SU-DHL-6 (cell line): ENCODE measurements at regions not wholly inside any gene's neighbourhood (a gene's known extent, or its start where the extent isn't known, plus 50 kb on each side); places are given as distances from the start of the nearest gene placed in this dataset.

Source experiments
- H2AFZ ChIP-seq: fragments of 200-600 bp; sonication (generic); 2 replicates; pipeline ENCODE4 v1.6.1; 2014; ENCODE audit warnings: low read depth, mild to moderate bottlenecking, moderate library complexity, mixed read lengths, antibody characterized with exemption, low read length; ENCODE audit not compliant: severe bottlenecking
- H3F3A ChIP-seq: fragments of 200-600 bp; shearing (Covaris generic); 2 replicates; pipeline ENCODE4 v1.6.0; 2016; ENCODE audit warnings: antibody characterized with exemption, mild to moderate bottlenecking; ENCODE audit not compliant: insufficient read depth
- H3K27ac ChIP-seq: fragments of 200-600 bp; sonication (generic); 2 replicates; pipeline ENCODE4 v1.5.1; 2016; ENCODE audit warnings: low read depth, mild to moderate bottlenecking, low read length, moderate library complexity, mixed read lengths
- H3K27me3 ChIP-seq: fragments of 200-600 bp; sonication (generic), shearing (Covaris generic); 2 replicates; pipeline ENCODE4 v1.6.0; 2014; ENCODE audit warnings: mild to moderate bottlenecking, low read length
- H3K36me3 ChIP-seq: fragments of 200-600 bp; sonication (generic); 2 replicates; pipeline ENCODE4 v1.6.1; 2014; ENCODE audit warnings: mild to moderate bottlenecking, low read length, mixed read lengths
- H3K4me2 ChIP-seq: fragments of 300-600, 200-600 bp; shearing (Covaris generic), sonication (generic); 2 replicates; pipeline ENCODE4 v1.6.0; 2014; ENCODE audit warnings: low read length, low read depth, mild to moderate bottlenecking; ENCODE audit not compliant: poor library complexity, severe bottlenecking
- H3K4me3 ChIP-seq: fragments of 200-600 bp; sonication (generic); 2 replicates; pipeline ENCODE4 v1.5.1; 2014; ENCODE audit warnings: antibody characterized with exemption, low read length, mild to moderate bottlenecking, mixed read lengths; ENCODE audit not compliant: insufficient read depth, poor library complexity, severe bottlenecking
- H3K79me2 ChIP-seq: fragments of 200-600 bp; sonication (generic); 2 replicates; pipeline ENCODE4 v1.6.1; 2014; ENCODE audit warnings: mild to moderate bottlenecking, low read length, moderate library complexity; ENCODE audit not compliant: insufficient read depth
- H3K9ac ChIP-seq: fragments of 200-600 bp; sonication (generic); 2 replicates; pipeline ENCODE4 v1.7.0; 2014; ENCODE audit warnings: mild to moderate bottlenecking, low read length
- H3K9me2 ChIP-seq: fragments of 200-600 bp; sonication (generic); replicated peaks from 2 replicates; pipeline ENCODE4 v1.6.1; 2014; ENCODE audit warnings: low read length; ENCODE audit not compliant: insufficient read depth
- H3K9me3 ChIP-seq: fragments of 200-600 bp; sonication (generic); 2 replicates; pipeline ENCODE4 v1.6.1; 2014; ENCODE audit warnings: low read length, mixed read lengths; ENCODE audit not compliant: insufficient read depth
- H4K20me1 ChIP-seq: fragments of 200-600 bp; sonication (generic); 2 replicates; pipeline ENCODE4 v1.6.1; 2014; ENCODE audit warnings: low read depth, mild to moderate bottlenecking, antibody characterized with exemption, low read length, moderate library complexity, mixed read lengths
- CTCF ChIP-seq: fragments of 200-600 bp; sonication (generic); IDR thresholded peaks from one replicate; pipeline ENCODE4 v1.5.1; 2017; ENCODE audit warnings: antibody characterized with exemption, mild to moderate bottlenecking, low read length, moderate library complexity; ENCODE audit not compliant: insufficient read depth, poor library complexity, severe bottlenecking
- EZH2phosphoT487 ChIP-seq: fragments of 200-600 bp; sonication (generic), shearing (Covaris generic); conservative IDR thresholded peaks from 2 replicates; pipeline ENCODE4 v1.6.1; 2018; ENCODE audit warnings: mild to moderate bottlenecking, antibody characterized with exemption, low read length, moderate library complexity, mixed read lengths

GRCh38 chr5:17150531-17150930 lies 66.9 kb upstream of the BASP1 start:
- Histone ChIP-seq H3K36me3 (no peaks in the 10 kb centered on the region), H3K27ac (no peak overlapping the region), H3K9ac (no peak overlapping the region), H3K4me3 (no peak overlapping the region), H3K79me2 (no peaks in the 10 kb centered on the region), H4K20me1 (no peaks in the 10 kb centered on the region), H3K4me2 (no peak overlapping the region), H3K27me3 (no peaks in the 10 kb centered on the region), H3K9me3 (no peaks in the 10 kb centered on the region), H2AFZ (no peak overlapping the region), H3F3A (no peaks in the 10 kb centered on the region), H3K9me2 (no peaks in the 10 kb centered on the region)
- no peak for TF ChIP-seq EZH2phosphoT487
- no peak for TF ChIP-seq CTCF

- TF ChIP-seq CTCF (no peak), EZH2phosphoT487 (no peak)
- Histone ChIP-seq H3K27me3 (no peaks in the 10 kb centered on the region), H3K9me2 (no peaks in the 10 kb centered on the region), H3K36me3 (no peaks in the 10 kb centered on the region), H3K79me2 (no peaks in the 10 kb centered on the region), H3F3A (no peaks in the 10 kb centered on the region), H3K9ac (no peak overlapping the region), H3K4me3 (no peak overlapping the region), H3K9me3 (no peaks in the 10 kb centered on the region), H4K20me1 (no peaks in the 10 kb centered on the region), H3K4me2 (no peak overlapping the region), H2AFZ (no peak overlapping the region), H3K27ac (no peak overlapping the region)
These were observed 65.7 kb upstream of the BASP1 start for GRCh38 chr5:17151686-17152085.

DNA sequence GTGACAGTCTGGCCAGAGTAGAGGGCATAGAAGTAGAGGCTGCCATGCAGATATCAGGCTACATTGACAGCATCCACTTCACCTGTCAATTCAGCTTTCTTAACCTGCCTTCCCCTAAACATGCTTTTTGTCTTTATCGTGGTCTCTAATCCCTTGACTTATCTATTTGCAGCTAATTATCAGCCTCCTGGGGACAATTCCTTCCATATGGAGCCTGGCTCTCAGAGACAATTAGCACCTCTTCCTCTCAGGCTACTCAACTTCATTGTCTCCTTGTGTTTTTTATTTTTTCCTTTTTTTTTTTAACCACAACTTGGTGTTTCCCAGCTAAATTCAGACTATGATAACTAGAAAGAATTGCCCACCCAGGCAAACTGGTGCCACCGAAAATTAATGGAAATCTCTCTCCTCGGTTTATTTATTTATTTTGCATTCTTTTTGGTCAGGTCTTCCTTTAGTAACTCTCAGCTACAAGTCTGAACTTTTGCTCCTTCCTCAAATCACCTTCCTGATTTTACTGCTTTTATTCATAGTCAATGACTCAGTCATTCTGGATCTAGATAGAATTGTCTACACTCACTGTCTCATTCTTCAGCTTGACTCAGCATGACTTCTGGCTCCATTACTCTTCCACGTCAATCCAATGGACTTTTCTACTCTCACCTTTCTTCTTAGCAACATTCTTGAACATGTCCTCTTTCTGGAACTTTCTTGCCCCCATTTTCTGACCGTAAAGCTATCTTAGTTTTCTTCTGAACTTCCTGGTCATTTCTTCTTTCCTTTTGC lies 63.0 kb upstream of the BASP1 start:
- Histone ChIP-seq H3K4me2 (no peak overlapping the region), H3K9me2 (no peaks in the 10 kb centered on the region), H4K20me1 (no peaks in the 10 kb centered on the region), H2AFZ (no peak overlapping the region), H3K4me3 (no peak overlapping the region), H3K36me3 (no peaks in the 10 kb centered on the region), H3K27ac (no peak overlapping the region), H3K79me2 (no peaks in the 10 kb centered on the region), H3K9me3 (no peaks in the 10 kb centered on the region), H3K27me3 (no peaks in the 10 kb centered on the region), H3F3A (no peaks in the 10 kb centered on the region), H3K9ac (no peak overlapping the region)
- TF ChIP-seq EZH2phosphoT487 (no peak), CTCF (no peak)
